Hematopoietic multipotent progenitor cell treated with erythropoietin and hydrocortisone succinate and interleukin-3 and kit ligand, for 17 days (in vitro differentiated cells): ENCODE measurements at regions not wholly inside any gene's neighbourhood (a gene's known extent, or its start where the extent isn't known, plus 50 kb on each side); places are given as distances from the start of the nearest gene placed in this dataset.
"Not testable (repeated sequence)": the region's sequence is repeated elsewhere in the genome, so short reads cannot be mapped to it uniquely, and the experiment has no call there.

Source experiments
- DNase-seq: peaks from one replicate; pipeline ENCODE4 v3.0.0-alpha.2; 2015; ENCODE audit warnings: low spot score

GRCh38 chr3:177710506-177710905 is 513.2 kb upstream of the TBL1XR1 start:
- no peak for DNase-seq

- DNase-seq: no peak
Observed at GRCh38 chr3:177711637-177712036, 514.4 kb upstream of the TBL1XR1 start.

- no peak for DNase-seq
Observed at GRCh38 chr3:177713928-177714900, 516.9 kb upstream of the TBL1XR1 start.

GRCh38 chr3:177714945-177715344 is 517.7 kb upstream of the TBL1XR1 start:
- no peak for DNase-seq

- no peak for DNase-seq
Observed at GRCh38 chr3:177715980-177716379, 518.7 kb upstream of the TBL1XR1 start.

GRCh38 chr3:177720927-177721326 is 523.6 kb upstream of the TBL1XR1 start:
- DNase-seq: not testable (repeated sequence)

- no peak for DNase-seq
Observed at GRCh38 chr3:177721864-177722785, 524.8 kb upstream of the TBL1XR1 start.

GRCh38 chr3:177724020-177724638 is 526.8 kb upstream of the TBL1XR1 start:
- DNase-seq: no peak

- DNase-seq: no peak
Observed at GRCh38 chr3:177725165-177725564, 527.9 kb upstream of the TBL1XR1 start.

GRCh38 chr3:177726807-177727206 is 529.5 kb upstream of the TBL1XR1 start:
- DNase-seq: no peak

GRCh38 chr3:177729956-177730681 is 532.8 kb upstream of the TBL1XR1 start:
- no peak for DNase-seq

GRCh38 chr3:177730814-177731213 is 533.5 kb upstream of the TBL1XR1 start:
- no peak for DNase-seq

GRCh38 chr3:177731644-177732268 is 534.5 kb upstream of the TBL1XR1 start:
- DNase-seq: no peak

- no peak for DNase-seq
Observed at GRCh38 chr3:177733233-177733632, 536.0 kb upstream of the TBL1XR1 start.

- DNase-seq: no peak
Observed at GRCh38 chr3:177733936-177734335, 536.7 kb upstream of the TBL1XR1 start.

GRCh38 chr3:177735431-177735830 is 538.1 kb upstream of the TBL1XR1 start:
- DNase-seq: no peak

- no peak for DNase-seq
Observed at GRCh38 chr3:177739461-177739860, 542.2 kb upstream of the TBL1XR1 start.

- no peak for DNase-seq
Observed at GRCh38 chr3:177740254-177740653, 543.0 kb upstream of the TBL1XR1 start.

- DNase-seq: no peak
Observed at GRCh38 chr3:177742273-177742672, 545.0 kb upstream of the TBL1XR1 start.

GRCh38 chr3:177743173-177743890 is 546.0 kb upstream of the TBL1XR1 start:
- no peak for DNase-seq
